ENCODE measurements at regions not wholly inside any gene's neighbourhood (a gene's known extent, or its start where the extent isn't known, plus 50 kb on each side); places are given as distances from the start of the nearest gene placed in this dataset.

GRCh38 chr13:81244011-81244410 lies 903.1 kb upstream of the SPRY2 start:
- TF ChIP-seq EZH2 (IDR thresholded peaks at IDR 0.05) (no peak), POLR2AphosphoS5 (IDR thresholded peaks at IDR 0.05; ENCODE audit: borderline replicate concordance, low read depth, low read length) (no peak), FOXP2 (optimal IDR thresholded peaks at IDR 0.05; ENCODE audit: control extremely low read depth, extremely low read length, insufficient read depth) (no peak)

Data from SK-N-MC (cell line).